HG03378 (cell line): ENCODE measurements at regions not wholly inside any gene's neighbourhood (a gene's known extent, or its start where the extent isn't known, plus 50 kb on each side); places are given as distances from the start of the nearest gene placed in this dataset.

Experiments used
- ATAC-seq: cut with Tn5 transposase; IDR thresholded peaks from one replicate; pipeline ENCODE4 v1.9.1; 2021; ENCODE audit warnings: mild to moderate bottlenecking, moderate library complexity; ENCODE audit not compliant: unreplicated experiment

GRCh38 chr17:72487731-72488494 is 367.1 kb downstream of the SOX9 start:
- ATAC-seq = no peak

DNA sequence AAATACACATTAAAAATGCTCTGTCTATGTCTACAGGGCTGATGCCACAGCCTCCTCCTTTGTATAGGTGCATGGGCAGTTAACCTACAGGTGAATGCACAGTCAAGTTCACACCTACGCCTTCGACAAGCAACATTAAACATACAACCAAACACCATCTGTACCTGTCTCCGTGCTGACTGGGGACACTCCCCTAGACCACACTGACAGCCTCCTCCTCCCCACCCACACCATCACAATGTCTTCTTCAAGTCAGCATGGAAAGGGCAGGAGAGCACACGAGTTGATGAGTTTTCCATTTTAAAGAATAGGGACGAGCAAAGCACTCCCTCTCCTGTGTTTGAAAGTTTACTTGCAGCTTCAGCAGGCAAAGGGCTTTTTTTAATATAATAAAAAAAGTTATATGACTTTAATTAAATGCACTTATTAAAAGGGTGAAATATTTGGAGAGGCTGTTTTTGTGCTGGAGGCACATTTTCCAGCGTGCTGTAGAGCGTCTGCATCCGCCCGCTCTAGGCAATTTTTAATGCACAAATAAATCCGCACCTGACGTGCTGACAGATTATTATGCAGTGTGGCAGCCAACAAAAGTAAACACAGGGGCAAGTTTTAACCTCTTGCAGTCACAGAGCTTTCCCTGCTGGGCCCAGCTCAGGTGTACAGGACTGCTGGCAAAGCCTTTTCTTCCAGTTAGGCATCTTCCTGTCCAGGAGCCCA is 367.9 kb downstream of the SOX9 start:
- no peak for ATAC-seq

- ATAC-seq = no peak
Observed at GRCh38 chr17:72489272-72489641, 368.4 kb downstream of the SOX9 start.

DNA sequence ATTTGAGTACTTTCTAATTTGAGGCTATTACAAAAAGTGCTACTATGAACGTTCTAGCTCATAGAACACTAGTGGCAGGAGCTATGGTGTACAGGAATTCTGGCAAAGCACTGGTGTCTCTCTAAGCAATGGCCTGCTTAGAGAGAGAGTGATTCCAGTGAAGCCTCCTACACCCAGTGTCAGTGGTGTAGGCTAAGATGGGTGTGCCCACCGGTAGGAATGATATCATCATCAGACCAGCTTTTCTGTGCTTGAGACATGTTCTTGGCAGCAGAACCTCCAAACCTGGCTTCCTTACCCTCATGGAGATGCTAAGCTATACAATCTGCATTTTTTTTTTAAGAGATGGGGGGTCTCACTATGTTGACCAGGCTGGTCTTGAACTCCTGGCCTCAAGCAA is 370.3 kb downstream of the SOX9 start:
- no peak for ATAC-seq

DNA sequence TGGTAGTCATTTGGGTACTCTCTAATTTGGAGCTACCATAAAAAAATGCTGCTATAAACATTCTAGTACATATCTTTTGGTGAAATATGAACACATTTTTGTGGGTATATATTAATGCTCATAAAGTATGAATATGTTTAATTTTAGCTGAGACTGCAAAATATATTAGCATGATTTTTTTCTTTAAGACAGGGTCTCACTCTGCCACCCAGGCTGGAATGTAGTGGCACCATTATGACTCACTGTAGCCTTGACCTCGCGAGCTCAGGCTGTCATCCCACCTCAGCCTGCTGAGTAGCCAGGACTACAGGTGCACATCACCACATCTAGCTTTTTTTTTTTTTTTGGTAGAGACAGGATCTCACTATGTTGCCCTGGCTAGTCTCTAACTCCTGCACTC is 371.7 kb downstream of the SOX9 start:
- ATAC-seq = no peak

GRCh38 chr17:72492941-72493340 is 372.1 kb downstream of the SOX9 start:
- ATAC-seq = no peak

GRCh38 chr17:72494566-72494965 is 373.7 kb downstream of the SOX9 start:
- no peak for ATAC-seq

DNA sequence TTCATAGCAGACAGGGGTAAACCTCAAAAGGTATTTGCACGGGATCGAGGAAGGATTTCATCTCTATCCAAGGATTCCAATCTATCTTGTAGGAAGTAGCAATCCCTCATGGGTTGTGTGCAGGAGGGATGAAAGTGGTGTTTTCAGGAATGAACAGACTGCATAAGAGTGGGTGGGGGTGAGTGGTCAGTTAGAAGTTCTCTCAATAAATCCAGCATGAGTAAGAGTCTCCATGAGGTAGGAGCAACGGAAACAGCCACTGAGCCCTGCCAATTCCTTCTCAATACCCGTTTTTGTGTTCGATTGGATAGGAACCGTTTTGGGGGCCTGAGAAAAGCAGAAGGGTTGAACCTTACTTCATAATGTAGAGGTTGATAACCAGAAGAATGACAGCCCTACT is 375.6 kb downstream of the SOX9 start:
- ATAC-seq = no peak

GRCh38 chr17:72497915-72498314 is 377.1 kb downstream of the SOX9 start:
- no peak for ATAC-seq

- ATAC-seq = no peak
Observed at GRCh38 chr17:72498364-72499210, 377.8 kb downstream of the SOX9 start.

- ATAC-seq = no peak
Observed at GRCh38 chr17:72501404-72502370, 380.9 kb downstream of the SOX9 start.

DNA sequence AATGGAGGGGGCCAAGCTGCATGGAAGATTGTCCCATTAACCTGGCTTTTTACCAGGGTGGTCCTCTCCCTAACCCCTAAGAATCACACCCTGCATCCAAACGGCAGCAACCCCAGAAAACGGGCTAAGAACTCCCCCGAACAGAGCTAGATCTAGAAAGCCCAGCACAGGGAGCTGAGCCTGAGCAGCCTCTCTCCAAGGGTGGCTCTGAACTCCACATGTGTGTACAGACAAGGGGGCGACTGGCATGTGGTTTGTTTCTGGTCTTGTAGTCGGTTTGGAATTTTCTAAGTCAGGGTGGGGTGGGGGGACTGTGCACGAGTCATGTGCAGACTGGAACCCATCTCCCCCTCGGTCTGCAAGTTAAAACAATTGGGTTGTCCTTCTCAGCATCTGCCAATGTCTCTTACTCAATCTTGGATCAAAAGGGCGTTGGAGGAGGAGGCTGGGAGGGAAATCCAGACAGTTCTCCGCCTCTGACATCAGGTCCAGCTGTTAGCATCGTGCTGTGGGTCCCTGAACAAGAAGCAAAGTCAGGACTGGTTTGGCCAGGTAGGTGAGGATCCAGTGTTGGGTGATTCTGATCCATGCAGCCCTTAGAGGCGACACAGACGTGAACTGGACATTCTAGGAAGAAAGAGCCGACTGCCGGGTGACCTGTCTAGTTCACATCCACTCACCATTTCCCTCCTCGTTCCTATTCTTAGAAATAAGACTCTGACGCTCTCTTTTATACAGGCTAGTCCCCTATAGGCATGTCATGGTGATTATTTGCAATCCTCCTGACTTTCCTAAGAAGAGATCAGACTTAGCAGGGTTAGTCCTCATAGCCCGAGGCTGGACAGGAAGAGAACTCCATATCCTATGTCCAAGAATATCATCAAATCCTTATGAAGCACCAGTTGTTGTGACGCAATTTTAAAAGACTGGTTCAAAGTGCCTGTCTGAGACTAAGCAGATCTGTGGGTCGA is 381.8 kb downstream of the SOX9 start:
- no peak for ATAC-seq

GRCh38 chr17:72503556-72503955 is 382.7 kb downstream of the SOX9 start:
- ATAC-seq = no peak

GRCh38 chr17:72504783-72505182 is 384.0 kb downstream of the SOX9 start:
- no peak for ATAC-seq

DNA sequence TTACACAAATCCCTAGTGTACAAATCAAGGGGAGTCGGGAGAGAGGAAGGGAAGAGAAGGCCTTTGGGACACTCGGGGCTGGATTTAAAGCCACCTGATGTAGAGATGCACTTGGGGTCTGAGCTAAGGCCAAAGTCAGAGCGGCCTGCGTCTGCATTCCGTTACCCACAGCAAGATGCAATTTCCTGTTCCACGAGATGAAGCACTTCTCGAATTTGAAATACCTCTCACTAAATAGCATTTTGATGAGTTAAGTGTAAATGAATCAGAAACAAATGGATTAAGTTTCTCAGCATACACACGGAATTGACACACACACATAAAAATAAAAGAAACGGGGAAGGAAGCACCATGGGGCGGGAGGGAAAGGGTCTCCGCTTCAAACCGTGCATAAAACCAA is 386.0 kb downstream of the SOX9 start:
- ATAC-seq = no peak

DNA sequence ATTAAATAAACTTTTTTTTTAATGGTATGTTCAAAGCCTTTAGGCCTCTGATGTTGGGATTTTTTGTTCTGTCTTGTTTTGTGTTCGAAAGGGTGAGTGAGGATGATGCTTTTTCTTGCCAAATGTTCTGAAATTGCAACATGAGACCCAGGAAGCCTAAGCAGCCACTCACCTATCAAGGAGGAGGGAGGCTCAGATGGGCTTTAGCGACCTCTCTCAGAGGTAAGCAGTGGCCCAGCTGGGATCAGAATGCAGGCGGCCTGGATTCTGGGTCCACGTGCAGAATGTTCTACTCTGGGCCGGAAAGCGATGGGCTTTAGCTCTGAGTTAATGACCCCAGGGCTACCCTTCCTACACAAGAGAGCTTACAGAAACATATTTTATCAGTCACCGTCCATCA is 386.6 kb downstream of the SOX9 start:
- no peak for ATAC-seq

GRCh38 chr17:72510351-72511016 is 389.7 kb downstream of the SOX9 start:
- peak; percentile 89 for ATAC-seq

DNA sequence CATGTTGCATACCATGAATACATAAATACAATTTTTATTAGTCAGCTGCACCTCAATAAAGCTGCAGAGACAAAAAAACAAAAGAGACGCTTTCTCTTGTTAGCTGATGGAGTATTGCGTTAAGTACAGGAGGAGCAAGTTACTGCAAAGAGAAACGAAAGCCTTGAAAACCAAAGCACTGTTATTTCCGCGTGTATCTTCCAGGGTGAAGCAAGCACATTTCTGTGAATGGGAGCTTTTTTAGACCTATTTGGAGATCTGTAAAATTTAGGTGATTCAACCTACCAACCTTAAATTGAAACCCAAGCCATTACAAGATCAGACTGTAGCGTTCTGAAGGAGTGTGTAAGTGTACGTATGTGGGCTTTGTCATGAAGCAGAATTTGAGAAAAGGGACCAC is 390.4 kb downstream of the SOX9 start:
- no peak for ATAC-seq

DNA sequence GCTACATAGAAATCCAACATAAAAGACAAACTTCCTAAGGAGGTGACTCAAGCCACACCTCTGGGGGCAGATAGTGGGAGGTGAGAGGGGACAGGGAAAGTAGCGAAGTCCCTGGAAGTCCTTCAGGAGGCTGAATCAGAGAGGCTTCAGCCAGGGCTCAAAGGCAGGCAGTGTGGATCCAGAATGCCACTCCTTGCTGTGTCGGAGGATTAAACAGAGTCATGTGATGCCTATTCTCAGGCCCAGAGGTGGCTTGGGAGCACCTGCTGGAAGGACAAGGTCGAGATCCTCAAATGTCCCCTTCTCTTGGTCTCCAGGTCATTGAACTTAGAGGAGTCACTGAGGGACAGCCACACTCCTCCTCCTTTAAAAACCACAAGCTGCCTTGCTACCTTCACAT is 391.1 kb downstream of the SOX9 start:
- no peak for ATAC-seq
